ENCODE measurements at regions not wholly inside any gene's neighbourhood (a gene's known extent, or its start where the extent isn't known, plus 50 kb on each side); places are given as distances from the start of the nearest gene placed in this dataset.
"Not testable (repeated sequence)": the region's sequence is repeated elsewhere in the genome, so short reads cannot be mapped to it uniquely, and the experiment has no call there.

DNA sequence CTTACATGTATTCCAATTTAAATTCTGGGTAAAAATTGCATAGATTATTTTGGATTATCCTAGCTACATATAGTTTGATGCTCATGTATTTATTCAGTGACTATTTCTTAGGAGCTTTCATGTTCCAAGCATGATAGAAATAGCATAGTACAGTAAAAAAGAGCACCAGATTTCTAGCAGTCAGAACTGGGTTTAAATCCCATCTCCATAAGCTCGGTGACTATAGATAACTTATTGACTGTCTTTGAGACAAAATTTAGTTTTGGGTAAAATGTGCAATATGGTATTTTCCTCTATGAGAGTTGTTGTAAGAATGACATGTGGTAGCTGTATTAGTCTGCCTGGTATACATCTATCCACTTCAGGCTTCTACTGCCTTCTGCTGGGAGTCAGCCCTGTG is 889.6 kb downstream of the DTWD2 start:
- H3K4me3 ChIP-seq = no peak overlapping the region
- WGBS, 10 experiments = 0 to 100% (median 73%) methylated on average over 1 of the region's 1 CpG; no CpG with 5 or more reads in 2 of the 10 experiments
- no peak overlapping the region for H3K27ac ChIP-seq
- H3K4me1 ChIP-seq (replicated peaks in 1 of 2) = peaks cover 0 to 2% of the 10 kb centered on the region in 2 donors
- no peak for ATAC-seq (replicated peaks in 6 of 8)
- in situ Hi-C loops (cut with MboI; ENCODE audit: low pct_unique_long_range_greater_than_20kb in 2 of 9, low sequenced_read_pairs in 9 of 9, unreplicated experiment in 9 of 9) = no loop called here

DNA sequence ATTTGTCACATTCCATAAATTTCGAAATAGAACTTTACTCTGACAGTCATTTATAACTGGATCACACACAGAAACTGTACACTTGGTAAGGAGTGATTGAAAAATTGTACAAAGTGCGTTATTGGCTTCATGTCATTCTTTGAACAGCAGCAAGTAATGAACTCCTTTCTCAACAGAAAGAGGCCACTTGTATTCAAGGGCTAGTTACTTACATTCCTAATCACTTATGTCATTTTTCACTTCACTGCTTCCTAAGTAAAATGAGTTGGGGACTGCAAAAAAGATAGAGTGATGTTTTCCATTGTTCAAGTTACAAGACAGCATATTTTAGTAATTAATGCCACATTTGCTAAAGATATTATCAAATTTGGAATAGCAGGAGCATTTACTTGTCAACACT is 893.2 kb downstream of the DTWD2 start:
- H3K4me1 ChIP-seq (replicated peaks in 1 of 2) = peaks cover 0 to 2% of the 10 kb centered on the region in 2 donors
- H3K4me3 ChIP-seq = no peak overlapping the region
- no peak overlapping the region for H3K27ac ChIP-seq
- WGBS, 10 experiments = 0 to 69% (median 28%) methylated on average over 1 to 2 of the region's 2 CpGs
- in situ Hi-C loops (cut with MboI; ENCODE audit: low pct_unique_long_range_greater_than_20kb in 2 of 9, low sequenced_read_pairs in 9 of 9, unreplicated experiment in 9 of 9) = no loop called here
- peak in 2 of 8 experiments; percentile 26 to 48 for ATAC-seq (replicated peaks in 6 of 8)

DNA sequence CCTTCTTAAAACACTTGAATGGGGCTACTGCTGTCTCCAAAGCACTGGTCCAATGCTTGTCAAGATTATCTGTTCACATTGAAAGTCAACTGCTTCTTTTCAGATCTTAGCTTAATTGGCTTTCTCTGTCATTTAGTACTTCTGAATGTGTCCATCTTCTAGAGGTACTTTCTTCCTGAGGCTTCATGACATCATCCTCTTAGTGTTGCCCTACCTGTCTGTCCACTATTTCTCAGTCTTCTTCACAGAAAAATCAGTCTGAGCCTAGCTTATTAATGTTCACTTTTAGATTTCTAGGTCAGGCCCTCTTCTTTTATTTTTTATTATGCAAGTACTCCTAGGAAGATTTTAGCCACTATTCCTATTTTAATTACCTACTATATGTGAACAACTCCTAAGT is 899.9 kb downstream of the DTWD2 start:
- H3K4me1 ChIP-seq (replicated peaks in 1 of 2) = no peaks in the 10 kb centered on the region
- in situ Hi-C loops (cut with MboI; ENCODE audit: low pct_unique_long_range_greater_than_20kb in 2 of 9, low sequenced_read_pairs in 9 of 9, unreplicated experiment in 9 of 9) = no loop called here
- no peak overlapping the region for H3K4me3 ChIP-seq
- no peak for ATAC-seq (replicated peaks in 6 of 8)
- H3K27ac ChIP-seq = no peak overlapping the region

DNA sequence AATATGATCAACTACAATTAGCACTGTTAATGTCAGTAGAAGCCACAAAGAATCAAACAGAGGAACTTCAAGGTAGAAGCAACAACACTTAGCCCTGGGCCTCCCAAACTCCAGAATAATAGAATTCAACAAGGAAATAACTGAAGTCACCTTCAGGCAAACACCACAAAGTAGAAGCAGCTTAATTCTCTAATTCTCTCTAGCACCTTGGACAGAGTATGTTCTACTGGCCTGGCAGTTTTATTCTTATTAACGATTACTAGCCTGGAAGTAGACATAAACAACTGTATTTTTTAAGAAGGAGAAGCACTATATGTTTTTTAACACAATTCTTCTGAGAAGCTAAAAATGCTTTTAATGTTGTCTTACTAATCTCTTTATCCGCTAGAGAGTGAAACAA is 911.9 kb downstream of the DTWD2 start:
- in situ Hi-C loops (cut with MboI; ENCODE audit: low pct_unique_long_range_greater_than_20kb in 2 of 9, low sequenced_read_pairs in 9 of 9, unreplicated experiment in 9 of 9) = no loop called here

DNA sequence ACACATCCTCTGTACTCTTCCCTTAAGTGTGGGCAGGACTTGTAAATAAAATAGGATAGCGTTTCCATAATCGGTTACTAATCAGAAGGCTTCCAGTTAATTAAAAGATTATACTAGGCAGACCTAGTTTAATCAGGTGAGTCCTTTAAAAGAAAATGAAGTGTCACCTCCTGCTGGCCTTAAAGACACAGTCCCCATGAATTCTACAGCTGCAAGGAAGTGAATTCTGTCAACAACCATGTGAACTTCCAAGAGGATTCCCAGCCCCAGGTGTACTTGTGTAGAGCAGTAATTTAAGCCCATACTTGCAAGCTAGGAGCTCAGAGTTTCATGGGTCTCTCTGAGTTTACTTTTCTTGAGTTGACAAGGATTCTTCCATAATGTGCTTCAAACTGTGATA is 918.3 kb downstream of the DTWD2 start:
- Histone ChIP-seq H3K4me1 (replicated peaks in 1 of 2) (no peaks in the 10 kb centered on the region), H3K27ac (no peak overlapping the region), H3K4me3 (no peak overlapping the region)
- in situ Hi-C loops (cut with MboI; ENCODE audit: low pct_unique_long_range_greater_than_20kb in 2 of 9, low sequenced_read_pairs in 9 of 9, unreplicated experiment in 9 of 9) = no loop called here
- no peak for ATAC-seq (replicated peaks in 6 of 8)
- WGBS, 10 experiments = 32 to 100% (median 92%) methylated on average over 2 of the region's 2 CpGs; no CpG with 5 or more reads in 4 of the 10 experiments

More for the DNA sequence above, 911.9 kb downstream of the DTWD2 start:
- WGBS, 10 experiments = 6 to 100% (median 53%) methylated on average over 1 to 2 of the region's 2 CpGs; no CpG with 5 or more reads in 1 of the 10 experiments
- Histone ChIP-seq H3K4me1 (replicated peaks in 1 of 2) (no peaks in the 10 kb centered on the region), H3K4me3 (no peak overlapping the region), H3K27ac (no peak overlapping the region)
- ATAC-seq (replicated peaks in 6 of 8) = no peak

DNA sequence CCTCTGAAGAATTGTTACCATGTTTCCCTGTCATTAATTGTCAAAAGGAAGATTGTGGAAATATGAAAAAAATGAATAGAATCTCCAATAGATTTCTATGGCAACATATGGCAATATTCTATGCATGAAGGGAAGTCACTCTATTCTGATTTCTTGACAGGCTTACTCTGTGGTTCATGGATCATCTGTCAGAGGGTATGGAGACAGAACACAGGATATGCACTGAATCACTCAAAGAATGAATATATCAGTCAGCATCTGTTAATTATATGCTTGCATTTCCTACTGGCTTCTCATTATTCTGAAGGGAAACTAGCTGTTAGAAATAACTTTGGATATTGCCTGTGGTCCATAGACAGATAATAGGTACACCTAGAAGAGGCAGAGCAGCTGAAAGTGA is 918.9 kb downstream of the DTWD2 start:
- Histone ChIP-seq H3K4me3 (no peak overlapping the region), H3K4me1 (replicated peaks in 1 of 2) (no peaks in the 10 kb centered on the region), H3K27ac (no peak overlapping the region)
- peak in 1 of 8 experiments; percentile 41 for ATAC-seq (replicated peaks in 6 of 8)
- in situ Hi-C loops (cut with MboI; ENCODE audit: low pct_unique_long_range_greater_than_20kb in 2 of 9, low sequenced_read_pairs in 9 of 9, unreplicated experiment in 9 of 9) = no loop called here

GRCh38 chr5:118068886-118069285 is 919.5 kb downstream of the DTWD2 start:
- Histone ChIP-seq H3K4me3 (no peak overlapping the region), H3K27ac (no peak overlapping the region), H3K4me1 (replicated peaks in 1 of 2) (no peaks in the 10 kb centered on the region)
- in situ Hi-C loops (cut with MboI; ENCODE audit: low pct_unique_long_range_greater_than_20kb in 2 of 9, low sequenced_read_pairs in 9 of 9, unreplicated experiment in 9 of 9) = no loop called here
- ATAC-seq (replicated peaks in 6 of 8) = no peak

DNA sequence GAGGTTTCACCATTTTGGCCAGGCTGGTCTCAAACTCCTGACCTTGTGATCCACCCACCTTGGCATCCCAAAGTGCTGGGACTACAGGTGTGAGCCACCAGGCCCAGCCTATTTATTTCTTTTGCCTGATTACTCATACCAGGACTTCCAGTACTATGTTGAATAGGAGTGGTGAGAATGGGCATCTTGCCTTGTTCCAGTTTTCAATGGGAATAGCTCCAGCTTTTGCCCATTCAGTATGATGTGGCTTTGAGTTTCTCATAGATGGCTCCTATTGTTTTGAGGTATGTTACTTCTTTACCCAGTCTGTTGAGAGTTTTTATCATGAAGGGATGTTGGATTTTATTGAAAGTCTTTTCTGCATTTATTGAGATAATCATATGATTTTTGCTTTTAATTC is 924.5 kb downstream of the DTWD2 start:
- in situ Hi-C loops (cut with MboI; ENCODE audit: low pct_unique_long_range_greater_than_20kb in 2 of 9, low sequenced_read_pairs in 9 of 9, unreplicated experiment in 9 of 9); H3K4me3 ChIP-seq; H3K4me1 ChIP-seq (replicated peaks in 1 of 2); H3K27ac ChIP-seq; ATAC-seq (replicated peaks in 6 of 8): not testable (repeated sequence)

- no peak overlapping the region for H3K27ac ChIP-seq
- no peaks in the 10 kb centered on the region for H3K4me1 ChIP-seq (replicated peaks in 1 of 2)
- 0 to 100% (median 80%) methylated on average over 1 to 2 of the region's 2 CpGs; no CpG with 5 or more reads in 1 of the 10 experiments for WGBS, 10 experiments
- no peak overlapping the region for H3K4me3 ChIP-seq
- ATAC-seq (replicated peaks in 6 of 8) = no peak
- in situ Hi-C loops (cut with MboI; ENCODE audit: low pct_unique_long_range_greater_than_20kb in 2 of 9, low sequenced_read_pairs in 9 of 9, unreplicated experiment in 9 of 9) = no loop called here
These were observed 927.5 kb downstream of the DTWD2 start for GRCh38 chr5:118060833-118061232.

GRCh38 chr5:118052503-118052902 is 935.8 kb downstream of the DTWD2 start:
- ATAC-seq (replicated peaks in 6 of 8) = peak in 2 of 8 experiments; percentile 49 to 81
- in situ Hi-C loops (cut with MboI; ENCODE audit: low pct_unique_long_range_greater_than_20kb in 2 of 9, low sequenced_read_pairs in 9 of 9, unreplicated experiment in 9 of 9) = no loop called here

DNA sequence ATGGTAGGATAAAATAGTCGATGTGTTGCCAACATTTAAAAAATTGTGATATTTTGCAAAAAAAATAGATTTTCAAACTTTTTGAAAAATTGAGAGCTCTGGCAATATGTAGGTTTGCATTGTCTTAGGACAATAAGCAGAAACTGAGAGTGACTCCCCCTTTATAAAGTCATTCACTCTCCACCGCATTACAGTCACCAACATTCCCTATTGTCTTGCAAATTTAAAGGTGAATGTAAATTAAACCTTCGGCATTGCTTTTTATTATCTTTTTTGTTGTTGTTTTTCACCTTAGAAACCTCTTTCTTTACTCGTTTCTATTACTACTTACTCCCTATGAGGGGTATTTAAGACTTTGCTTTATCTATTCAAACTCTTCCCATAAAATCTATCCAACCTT is 944.2 kb downstream of the DTWD2 start:
- peaks cover 0 to 4% of the 10 kb centered on the region in 2 donors for H3K4me1 ChIP-seq (replicated peaks in 1 of 2)
- 0 to 80% (median 44%) methylated on average over 1 to 4 of the region's 4 CpGs for WGBS, 10 experiments
- no peak overlapping the region for H3K27ac ChIP-seq
- in situ Hi-C loops (cut with MboI; ENCODE audit: low pct_unique_long_range_greater_than_20kb in 2 of 9, low sequenced_read_pairs in 9 of 9, unreplicated experiment in 9 of 9) = no loop called here
- no peak overlapping the region for H3K4me3 ChIP-seq
- no peak for ATAC-seq (replicated peaks in 6 of 8)

More at GRCh38 chr5:118052503-118052902, 935.8 kb downstream of the DTWD2 start:
- H3K27ac ChIP-seq = no peak overlapping the region
- no peak overlapping the region for H3K4me3 ChIP-seq
- H3K4me1 ChIP-seq (replicated peaks in 1 of 2) = no peaks in the 10 kb centered on the region

- peaks cover 0 to 5% of the 10 kb centered on the region in 2 donors for H3K4me1 ChIP-seq (replicated peaks in 1 of 2)
- H3K27ac ChIP-seq = no peak overlapping the region
- H3K4me3 ChIP-seq = no peak overlapping the region
- no peak for ATAC-seq (replicated peaks in 6 of 8)
- in situ Hi-C loops (cut with MboI; ENCODE audit: low pct_unique_long_range_greater_than_20kb in 2 of 9, low sequenced_read_pairs in 9 of 9, unreplicated experiment in 9 of 9) = no loop called here
These were observed 944.8 kb downstream of the DTWD2 start for GRCh38 chr5:118043531-118043930.

GRCh38 chr5:118042076-118042475 is 946.3 kb downstream of the DTWD2 start:
- 13 to 100% (median 89%) methylated on average over 1 to 2 of the region's 2 CpGs for WGBS, 10 experiments
- Histone ChIP-seq H3K4me3 (no peak overlapping the region), H3K27ac (no peak overlapping the region), H3K4me1 (replicated peaks in 1 of 2) (peaks cover 0 to 5% of the 10 kb centered on the region in 2 donors)
- ATAC-seq (replicated peaks in 6 of 8) = no peak
- in situ Hi-C loops (cut with MboI; ENCODE audit: low pct_unique_long_range_greater_than_20kb in 2 of 9, low sequenced_read_pairs in 9 of 9, unreplicated experiment in 9 of 9) = no loop called here

DNA sequence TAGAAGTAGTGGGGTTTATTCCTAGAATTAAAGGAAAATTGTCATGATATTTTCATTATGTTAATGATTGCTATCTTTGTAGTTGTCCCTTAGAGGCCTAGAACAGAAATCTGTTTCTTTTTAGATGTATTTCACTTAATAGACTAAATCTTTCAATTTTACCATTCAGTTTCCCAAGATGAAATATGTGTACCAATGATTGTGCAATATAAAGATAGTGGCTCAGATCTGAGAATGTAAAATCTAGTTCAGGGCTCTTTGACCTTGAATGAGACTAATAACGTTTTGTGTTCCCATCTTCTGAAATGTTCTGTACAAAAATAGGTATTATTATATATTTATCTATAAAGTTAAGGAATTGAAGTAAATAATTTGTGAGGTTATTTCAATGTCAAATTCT is 947.9 kb downstream of the DTWD2 start:
- WGBS, 10 experiments = 0 to 100% (median 49%) methylated on average over 1 of the region's 1 CpG; no CpG with 5 or more reads in 2 of the 10 experiments
- H3K4me1 ChIP-seq (replicated peaks in 1 of 2) = peaks cover 0 to 5% of the 10 kb centered on the region in 2 donors
- no peak overlapping the region for H3K27ac ChIP-seq
- no peak for ATAC-seq (replicated peaks in 6 of 8)
- in situ Hi-C loops (cut with MboI; ENCODE audit: low pct_unique_long_range_greater_than_20kb in 2 of 9, low sequenced_read_pairs in 9 of 9, unreplicated experiment in 9 of 9) = no loop called here
- H3K4me3 ChIP-seq = no peak overlapping the region

Data from motor neuron (in vitro differentiated cells).